Erythroblast (primary cell): ENCODE measurements at regions not wholly inside any gene's neighbourhood (a gene's known extent, or its start where the extent isn't known, plus 50 kb on each side); places are given as distances from the start of the nearest gene placed in this dataset.

ENCODE experiments used
- GATA1 ChIP-seq: IDR thresholded peaks from 2 replicates; pipeline ENCODE4 v1.6.1; 2011; ENCODE audit warnings: low read depth, mild to moderate bottlenecking, control low read depth, low read length, moderate library complexity
- POLR2A ChIP-seq: IDR thresholded peaks from 2 replicates; pipeline ENCODE4 v1.6.1; 2011; ENCODE audit warnings: mild to moderate bottlenecking, low read length

DNA sequence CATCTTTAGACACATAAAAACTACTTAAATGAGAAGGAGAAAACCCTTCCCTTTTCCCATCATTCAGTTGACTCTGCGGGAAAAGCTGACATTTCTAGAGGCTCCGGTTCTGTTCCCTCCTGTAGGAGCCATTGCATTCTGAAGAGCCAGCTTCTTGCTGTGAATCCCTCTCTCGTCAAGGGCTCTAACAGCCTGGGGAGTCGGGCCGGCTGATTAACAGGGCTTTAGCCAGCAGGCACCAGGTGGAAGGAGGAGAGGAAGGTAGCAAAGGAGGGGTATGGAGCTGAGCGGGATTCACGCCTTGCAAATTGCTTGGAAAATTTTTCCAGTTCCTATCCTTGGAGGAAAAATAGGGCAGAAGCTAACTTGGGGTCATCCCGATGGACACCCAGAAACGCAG is 108.3 kb upstream of the UBE2E1 start:
- TF ChIP-seq POLR2A (no peak), GATA1 (no peak)
